ENCODE measurements at regions not wholly inside any gene's neighbourhood (a gene's known extent, or its start where the extent isn't known, plus 50 kb on each side); places are given as distances from the start of the nearest gene placed in this dataset.

GRCh38 chr21:35840197-35840799 is 220.0 kb downstream of the SETD4 start:
- peak; percentile 39 to 82 (median 74) for TF ChIP-seq CTCF (IDR thresholded peaks at IDR 0.05 in 8 of 11, conservative IDR thresholded peaks at IDR 0.05 in 3 of 11)
- no peak for TF ChIP-seq POLR2A (IDR thresholded peaks at IDR 0.05)
- TF ChIP-seq POLR2AphosphoS5 (IDR thresholded peaks at IDR 0.05), result no peak

All from spleen (tissue), 7 donors.